Neural crest cell (in vitro differentiated cells): ENCODE measurements at regions not wholly inside any gene's neighbourhood (a gene's known extent, or its start where the extent isn't known, plus 50 kb on each side); places are given as distances from the start of the nearest gene placed in this dataset.

Experiments
- DNase-seq: peaks from one replicate; pipeline ENCODE4 v3.0.0; 2021; ENCODE audit warnings: low read depth, mixed read lengths, low spot score
- H3K27ac Mint-ChIP-seq: one replicate; pipeline ENCODE4 v1.8.0; 2021; ENCODE audit warnings: mild to moderate bottlenecking, mixed read lengths; ENCODE audit not compliant: unreplicated experiment
- H3K27me3 Mint-ChIP-seq: 2 replicates; pipeline ENCODE4 v1.8.0; 2021; ENCODE audit warnings: low read depth, mild to moderate bottlenecking, mixed read lengths
- H3K36me3 Mint-ChIP-seq: 2 replicates; pipeline ENCODE4 v1.8.0; 2021; ENCODE audit warnings: low read depth, mild to moderate bottlenecking, mixed read lengths
- H3K4me1 Mint-ChIP-seq: 2 replicates; pipeline ENCODE4 v1.8.0; 2021; ENCODE audit warnings: mixed read lengths
- H3K4me3 Mint-ChIP-seq: one replicate; pipeline ENCODE4 v1.8.0; 2021; ENCODE audit warnings: mild to moderate bottlenecking, mixed read lengths
- H3K9me3 Mint-ChIP-seq: 2 replicates; pipeline ENCODE4 v1.8.0; 2021; ENCODE audit warnings: mixed read lengths
- CTCF ChIP-seq: fragments of 200-600 bp; sonication (generic); conservative IDR thresholded peaks from 2 replicates; pipeline ENCODE4 v1.5.0; 2021; ENCODE audit warnings: antibody characterized with exemption, mild to moderate bottlenecking

GRCh38 chr2:174668075-174668474 is 70.5 kb upstream of the WIPF1 start:
- H3K9me3 Mint-ChIP-seq: peaks cover 4% of the 10 kb centered on the region
- H3K27me3 Mint-ChIP-seq: no peaks in the 10 kb centered on the region
- H3K4me1 Mint-ChIP-seq: peaks cover 18% of the 10 kb centered on the region
- no peak overlapping the region for H3K27ac Mint-ChIP-seq
- H3K4me3 Mint-ChIP-seq: no peak overlapping the region
- peaks cover 15% of the 10 kb centered on the region for H3K36me3 Mint-ChIP-seq
- no peak for TF ChIP-seq CTCF
- no peak for DNase-seq

DNA sequence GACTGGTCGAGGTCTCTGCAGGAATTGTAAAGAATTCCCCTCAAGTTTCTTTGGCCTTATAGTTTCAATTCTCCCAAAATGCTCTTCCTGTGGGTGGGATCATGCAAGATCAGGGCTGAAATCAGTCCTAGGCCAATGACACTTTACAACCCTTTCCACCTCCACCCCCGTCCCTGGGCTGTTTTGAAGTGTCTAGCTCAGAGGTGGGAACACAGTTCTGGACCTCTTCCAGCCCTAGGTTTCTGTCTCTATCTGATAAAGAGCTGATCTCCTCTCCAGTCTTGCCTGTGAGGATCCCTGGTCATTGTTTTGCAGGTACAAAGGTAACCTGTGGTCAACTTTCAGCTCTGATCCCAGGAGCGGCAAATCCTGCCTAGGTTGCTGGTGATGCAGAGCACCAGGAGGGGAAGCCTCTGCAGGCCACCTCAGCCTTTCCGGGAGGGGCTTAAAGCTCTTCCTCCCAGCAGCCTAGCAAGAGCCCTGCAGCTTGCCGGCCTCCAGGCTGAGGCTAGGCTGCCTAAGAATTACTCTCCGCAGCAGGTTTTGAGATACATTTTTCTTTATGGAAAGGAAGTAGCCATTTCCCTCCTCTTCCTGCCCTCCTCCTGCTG is 69.8 kb upstream of the WIPF1 start:
- no peak for TF ChIP-seq CTCF
- no peak overlapping the region for H3K4me3 Mint-ChIP-seq
- peaks cover 8% of the 10 kb centered on the region for H3K36me3 Mint-ChIP-seq
- no peak for DNase-seq
- H3K4me1 Mint-ChIP-seq: peaks cover 18% of the 10 kb centered on the region
- no peaks in the 10 kb centered on the region for H3K27me3 Mint-ChIP-seq
- H3K27ac Mint-ChIP-seq: no peak overlapping the region
- peaks cover 4% of the 10 kb centered on the region for H3K9me3 Mint-ChIP-seq

- Mint-ChIP-seq H3K27me3 (no peaks in the 10 kb centered on the region), H3K27ac (peak overlapping the region; percentile 68), H3K9me3 (peaks cover under 1% of the 10 kb centered on the region), H3K4me3 (peak overlapping the region; percentile 19), H3K36me3 (peaks cover 4% of the 10 kb centered on the region), H3K4me1 (peaks cover 18% of the 10 kb centered on the region)
- DNase-seq: no peak
- no peak for TF ChIP-seq CTCF
Observed at GRCh38 chr2:174666845-174667244, 69.2 kb upstream of the WIPF1 start.

- no peaks in the 10 kb centered on the region for H3K9me3 Mint-ChIP-seq
- no peaks in the 10 kb centered on the region for H3K27me3 Mint-ChIP-seq
- no peak for DNase-seq
- H3K4me1 Mint-ChIP-seq: peaks cover 18% of the 10 kb centered on the region
- TF ChIP-seq CTCF: no peak
- H3K27ac Mint-ChIP-seq: no peak overlapping the region
- H3K36me3 Mint-ChIP-seq: peaks cover 2% of the 10 kb centered on the region
- no peak overlapping the region for H3K4me3 Mint-ChIP-seq
Observed at GRCh38 chr2:174666312-174666711, 68.7 kb upstream of the WIPF1 start.

GRCh38 chr2:174664084-174664759 is 66.6 kb upstream of the WIPF1 start:
- peaks cover 18% of the 10 kb centered on the region for H3K4me1 Mint-ChIP-seq
- H3K36me3 Mint-ChIP-seq: peaks cover 3% of the 10 kb centered on the region
- no peak overlapping the region for H3K4me3 Mint-ChIP-seq
- no peak for TF ChIP-seq CTCF
- no peaks in the 10 kb centered on the region for H3K27me3 Mint-ChIP-seq
- no peaks in the 10 kb centered on the region for H3K9me3 Mint-ChIP-seq
- no peak for DNase-seq
- no peak overlapping the region for H3K27ac Mint-ChIP-seq
